Smooth muscle cell (in vitro differentiated cells): ENCODE measurements at regions not wholly inside any gene's neighbourhood (a gene's known extent, or its start where the extent isn't known, plus 50 kb on each side); places are given as distances from the start of the nearest gene placed in this dataset.
A peak's percentile ranks its signal among the peaks of the same experiment; 100 is the strongest.

Experiments
- DNase-seq: peaks from one replicate; lab custom pipeline; 2025; ENCODE audit not compliant: unreplicated experiment; lab: John Stamatoyannopoulos, UW
- H2AFZ ChIP-seq: fragments of 200-600 bp; sonication (generic); 2 replicates; pipeline ENCODE4 v1.6.0; 2016; ENCODE audit warnings: antibody characterized with exemption, low read depth, mild to moderate bottlenecking
- H3F3A ChIP-seq: fragments of 200-600 bp; sonication (generic); 2 replicates; pipeline ENCODE4 v1.6.0; 2017; ENCODE audit warnings: antibody characterized with exemption, low read depth
- H3K27ac ChIP-seq: fragments of 200-600 bp; sonication (generic); 2 replicates; pipeline ENCODE4 v1.5.1; 2016; ENCODE audit warnings: low read depth, mild to moderate bottlenecking
- H3K27me3 ChIP-seq: fragments of 200-600 bp; sonication (generic); 2 replicates; pipeline ENCODE4 v1.6.1; 2016; ENCODE audit warnings: low read depth, mild to moderate bottlenecking
- H3K36me3 ChIP-seq: fragments of 200-600 bp; sonication (generic); 2 replicates; pipeline ENCODE4 v1.5.1; 2016; ENCODE audit warnings: low read depth
- H3K4me1 ChIP-seq: fragments of 200-600 bp; sonication (generic); 2 replicates; pipeline ENCODE4 v1.5.1; 2016; ENCODE audit warnings: low read depth
- H3K4me2 ChIP-seq: fragments of 200-600 bp; sonication (generic); 2 replicates; pipeline ENCODE4 v1.6.0; 2016; ENCODE audit warnings: mild to moderate bottlenecking
- H3K4me3 ChIP-seq: fragments of 200-600 bp; sonication (generic); 2 replicates; pipeline ENCODE4 v1.5.1; 2016; ENCODE audit warnings: mild to moderate bottlenecking
- H3K79me2 ChIP-seq: fragments of 200-600 bp; sonication (generic); 2 replicates; pipeline ENCODE4 v1.6.0; 2016; ENCODE audit warnings: low read depth, mild to moderate bottlenecking
- H3K9ac ChIP-seq: fragments of 200-600 bp; sonication (generic); 2 replicates; pipeline ENCODE4 v1.6.0; 2016; ENCODE audit warnings: low read depth
- H3K9me3 ChIP-seq: fragments of 200-600 bp; sonication (generic); replicated peaks from 2 replicates; pipeline ENCODE4 v1.5.1; 2016; ENCODE audit warnings: low read depth
- H4K20me1 ChIP-seq: fragments of 200-600 bp; sonication (generic); 2 replicates; pipeline ENCODE4 v1.6.0; 2016; ENCODE audit warnings: low read depth
- WGBS: methylation state at CpG from one replicate; pipeline ENCODE4 v1.1.7; 2016; ENCODE audit warnings: low lambda C conversion rate; 5-methylcytosine and 5-hydroxymethylcytosine counted together
- TF ChIP-seq, protein P1 (sequence below): fragments of 200-600 bp; sonication (generic); IDR thresholded peaks from 2 replicates; pipeline ENCODE4 v1.5.1; 2017; ENCODE audit warnings: borderline replicate concordance, mild to moderate bottlenecking, antibody characterized with exemption; ENCODE audit not compliant: insufficient read depth, poor library complexity, severe bottlenecking

DNA sequence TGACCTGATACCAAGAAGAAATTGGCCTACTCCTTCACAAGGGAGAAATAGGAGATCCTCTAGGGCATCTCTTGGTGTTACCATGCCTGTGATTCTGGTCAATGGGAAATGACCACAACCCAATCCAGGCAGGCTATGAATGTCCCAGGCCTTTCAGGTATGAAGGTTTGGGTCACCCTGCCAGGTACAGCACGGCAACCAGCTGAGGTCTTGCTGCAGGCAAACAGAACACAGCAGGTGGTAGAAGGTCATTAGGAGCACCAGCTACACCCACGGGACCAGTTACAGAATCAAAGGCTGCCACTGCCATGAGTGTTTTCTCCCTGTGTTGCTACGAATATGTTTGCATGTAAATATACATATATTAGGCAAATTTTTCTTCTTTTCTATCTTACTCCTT is 202.3 kb downstream of the ERMARD start:
- H3K36me3 ChIP-seq: no peaks in the 10 kb centered on the region
- no peak overlapping the region for H2AFZ ChIP-seq
- no peaks in the 10 kb centered on the region for H3K9me3 ChIP-seq
- no peak overlapping the region for H3K4me3 ChIP-seq
- no peak for DNase-seq
- no peak overlapping the region for H3K9ac ChIP-seq
- no peaks in the 10 kb centered on the region for H3K79me2 ChIP-seq
- WGBS: 62% methylated on average over 3 of the region's 3 CpGs
- H3K27ac ChIP-seq: no peak overlapping the region
- TF ChIP-seq, protein P1, sequence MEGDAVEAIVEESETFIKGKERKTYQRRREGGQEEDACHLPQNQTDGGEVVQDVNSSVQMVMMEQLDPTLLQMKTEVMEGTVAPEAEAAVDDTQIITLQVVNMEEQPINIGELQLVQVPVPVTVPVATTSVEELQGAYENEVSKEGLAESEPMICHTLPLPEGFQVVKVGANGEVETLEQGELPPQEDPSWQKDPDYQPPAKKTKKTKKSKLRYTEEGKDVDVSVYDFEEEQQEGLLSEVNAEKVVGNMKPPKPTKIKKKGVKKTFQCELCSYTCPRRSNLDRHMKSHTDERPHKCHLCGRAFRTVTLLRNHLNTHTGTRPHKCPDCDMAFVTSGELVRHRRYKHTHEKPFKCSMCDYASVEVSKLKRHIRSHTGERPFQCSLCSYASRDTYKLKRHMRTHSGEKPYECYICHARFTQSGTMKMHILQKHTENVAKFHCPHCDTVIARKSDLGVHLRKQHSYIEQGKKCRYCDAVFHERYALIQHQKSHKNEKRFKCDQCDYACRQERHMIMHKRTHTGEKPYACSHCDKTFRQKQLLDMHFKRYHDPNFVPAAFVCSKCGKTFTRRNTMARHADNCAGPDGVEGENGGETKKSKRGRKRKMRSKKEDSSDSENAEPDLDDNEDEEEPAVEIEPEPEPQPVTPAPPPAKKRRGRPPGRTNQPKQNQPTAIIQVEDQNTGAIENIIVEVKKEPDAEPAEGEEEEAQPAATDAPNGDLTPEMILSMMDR: no peak
- no peaks in the 10 kb centered on the region for H3F3A ChIP-seq
- H3K4me1 ChIP-seq: no peaks in the 10 kb centered on the region
- H3K27me3 ChIP-seq: peaks cover 18% of the 10 kb centered on the region
- H4K20me1 ChIP-seq: no peaks in the 10 kb centered on the region
- no peak overlapping the region for H3K4me2 ChIP-seq

GRCh38 chr6:169950558-169950957 is 199.1 kb downstream of the ERMARD start:
- no peak overlapping the region for H3K9ac ChIP-seq
- no peaks in the 10 kb centered on the region for H4K20me1 ChIP-seq
- no peak overlapping the region for H2AFZ ChIP-seq
- H3K4me3 ChIP-seq: no peak overlapping the region
- H3K4me2 ChIP-seq: no peak overlapping the region
- no peak overlapping the region for H3K27ac ChIP-seq
- peaks cover 27% of the 10 kb centered on the region for H3K27me3 ChIP-seq
- H3K9me3 ChIP-seq: no peaks in the 10 kb centered on the region
- TF ChIP-seq, protein P1: peak; percentile 10
- no peaks in the 10 kb centered on the region for H3K4me1 ChIP-seq
- no peaks in the 10 kb centered on the region for H3F3A ChIP-seq
- 100% methylated on average over 2 of the region's 2 CpGs for WGBS
- DNase-seq: no peak
- no peaks in the 10 kb centered on the region for H3K79me2 ChIP-seq
- no peaks in the 10 kb centered on the region for H3K36me3 ChIP-seq

DNA sequence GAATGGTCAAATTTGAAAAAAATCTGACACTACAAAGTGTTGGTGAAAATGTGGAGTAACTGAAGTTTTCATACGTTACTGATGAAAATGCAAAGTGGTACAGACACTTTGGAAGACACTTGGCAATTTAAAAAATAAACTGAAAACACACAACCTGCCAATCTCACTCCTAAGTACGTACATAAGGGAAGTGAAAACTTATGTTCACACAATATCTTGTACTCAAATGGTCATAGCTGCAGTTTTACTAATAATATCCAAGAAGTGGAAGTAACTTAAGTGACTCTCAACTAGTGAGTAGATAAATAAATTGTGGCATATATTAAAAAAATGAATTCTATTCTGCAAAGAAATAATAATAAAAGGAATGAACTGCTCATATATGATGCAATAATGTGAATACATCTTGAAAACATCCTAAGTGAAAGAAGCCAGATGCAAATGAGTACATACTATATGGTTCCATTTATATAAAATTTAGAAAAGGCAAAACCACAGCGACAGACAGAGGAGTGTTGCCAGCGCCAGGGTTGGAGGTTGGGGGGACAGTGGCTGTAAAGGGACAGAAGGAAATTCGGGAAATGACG is 198.2 kb downstream of the ERMARD start:
- TF ChIP-seq, protein P1: no peak
- Histone ChIP-seq H3K9me3 (no peaks in the 10 kb centered on the region), H3K9ac (no peak overlapping the region), H3K4me2 (no peak overlapping the region), H3K27me3 (peaks cover 23% of the 10 kb centered on the region), H3K79me2 (no peaks in the 10 kb centered on the region), H3F3A (no peaks in the 10 kb centered on the region), H3K36me3 (no peaks in the 10 kb centered on the region), H4K20me1 (no peaks in the 10 kb centered on the region), H2AFZ (no peak overlapping the region), H3K4me1 (no peaks in the 10 kb centered on the region), H3K27ac (no peak overlapping the region), H3K4me3 (no peak overlapping the region)
- WGBS: 89% methylated on average over 6 of the region's 6 CpGs
- DNase-seq: no peak

- H3K36me3 ChIP-seq: no peaks in the 10 kb centered on the region
- H3K9ac ChIP-seq: no peak overlapping the region
- no peak overlapping the region for H3K4me3 ChIP-seq
- no peaks in the 10 kb centered on the region for H3K79me2 ChIP-seq
- no peak overlapping the region for H3K4me2 ChIP-seq
- WGBS: 80% methylated on average over 1 of the region's 1 CpG
- H3K27ac ChIP-seq: no peak overlapping the region
- H3K27me3 ChIP-seq: peaks cover 14% of the 10 kb centered on the region
- H2AFZ ChIP-seq: no peak overlapping the region
- DNase-seq: no peak
- no peaks in the 10 kb centered on the region for H3K9me3 ChIP-seq
- TF ChIP-seq, protein P1: no peak
- H3K4me1 ChIP-seq: no peaks in the 10 kb centered on the region
- no peaks in the 10 kb centered on the region for H4K20me1 ChIP-seq
- no peaks in the 10 kb centered on the region for H3F3A ChIP-seq
Observed at GRCh38 chr6:169946971-169947370, 195.5 kb downstream of the ERMARD start.
